M059J (cell line): ENCODE measurements at regions not wholly inside any gene's neighbourhood (a gene's known extent, or its start where the extent isn't known, plus 50 kb on each side); places are given as distances from the start of the nearest gene placed in this dataset.

ENCODE experiments used
- DNase-seq: peaks from one replicate; pipeline ENCODE4 v3.0.0-alpha.2; 2012; ENCODE audit warnings: low read depth

DNA sequence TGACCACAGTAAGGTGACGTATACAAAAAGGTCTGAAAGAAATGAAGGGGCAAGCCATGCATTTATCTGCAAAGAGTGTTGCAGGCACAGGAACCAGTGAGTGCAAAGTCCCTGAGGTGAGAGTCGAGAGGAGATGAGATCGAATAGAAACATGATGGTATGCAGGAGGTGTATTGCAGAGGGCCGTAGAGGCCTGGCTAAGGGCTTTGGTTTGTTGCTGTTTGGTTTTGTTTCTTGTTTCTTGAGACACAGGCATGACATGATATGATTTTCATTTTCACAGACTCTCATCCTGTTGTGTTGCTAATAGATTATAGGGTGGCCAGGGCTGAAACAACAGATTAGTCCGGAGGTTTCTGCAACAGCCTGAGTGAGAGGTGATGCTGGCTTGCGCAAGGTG, 80.4 kb downstream of the HSPH1 start:
- DNase-seq: no peak

DNA sequence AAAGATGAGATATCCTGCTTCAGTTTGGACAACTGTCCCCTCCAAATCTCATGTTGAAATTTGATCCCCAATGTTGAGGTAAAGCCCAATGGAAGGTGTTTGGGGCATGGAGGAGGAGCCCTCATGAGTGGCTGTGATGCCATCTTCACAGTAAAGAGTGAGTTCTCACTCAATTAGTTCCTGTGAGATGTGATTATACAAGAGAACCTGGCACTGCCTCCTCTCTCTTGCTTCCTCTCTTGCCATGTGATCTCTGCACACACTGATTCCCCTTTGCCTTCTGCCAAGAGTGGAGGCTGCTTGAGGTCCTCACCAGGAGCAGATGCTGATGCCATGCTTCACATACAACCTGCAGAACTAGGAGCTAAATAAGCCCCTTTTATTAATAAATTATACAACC, 86.9 kb downstream of the HSPH1 start:
- no peak for DNase-seq

DNA sequence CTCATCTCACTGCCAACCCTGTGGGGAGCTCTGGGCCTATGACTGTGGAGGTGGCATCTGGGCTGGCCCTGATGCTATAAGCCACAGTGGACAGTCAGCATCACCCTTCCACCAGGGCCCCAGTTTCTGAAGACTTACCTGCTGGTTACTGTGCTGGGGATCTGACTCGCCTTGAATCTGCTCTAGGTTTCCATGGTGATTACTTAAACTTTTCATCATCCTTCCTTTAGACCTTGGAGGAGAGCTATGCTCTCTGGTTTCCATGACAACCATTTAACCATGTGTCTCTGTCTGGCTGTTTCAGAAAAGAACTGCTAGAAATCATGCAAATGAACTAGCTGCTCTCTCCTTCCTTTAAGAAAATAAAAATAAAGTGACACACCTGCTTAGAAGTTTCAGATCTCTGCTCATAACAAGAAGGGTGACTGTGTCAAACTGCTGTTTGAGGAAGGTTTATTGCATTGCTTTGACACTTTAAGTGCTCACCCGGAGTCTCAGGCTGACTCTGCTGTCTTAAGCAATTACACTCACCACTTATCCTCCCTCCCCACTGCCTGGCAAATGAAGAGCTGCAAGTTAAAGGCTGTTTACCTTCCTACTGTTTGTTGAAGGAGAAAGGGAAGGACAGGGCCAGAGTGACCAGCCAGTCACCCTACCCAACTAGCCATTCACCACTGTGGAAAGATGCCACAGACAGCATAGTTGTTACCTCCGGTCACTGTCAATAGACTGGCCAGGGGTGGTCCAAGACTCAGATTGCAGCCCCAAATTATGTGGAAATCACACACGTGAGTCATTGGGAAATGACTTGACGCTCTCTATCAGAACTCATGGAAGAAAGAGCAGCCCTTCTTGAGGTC, 87.6 kb downstream of the HSPH1 start:
- peak; percentile 67 for DNase-seq

DNA sequence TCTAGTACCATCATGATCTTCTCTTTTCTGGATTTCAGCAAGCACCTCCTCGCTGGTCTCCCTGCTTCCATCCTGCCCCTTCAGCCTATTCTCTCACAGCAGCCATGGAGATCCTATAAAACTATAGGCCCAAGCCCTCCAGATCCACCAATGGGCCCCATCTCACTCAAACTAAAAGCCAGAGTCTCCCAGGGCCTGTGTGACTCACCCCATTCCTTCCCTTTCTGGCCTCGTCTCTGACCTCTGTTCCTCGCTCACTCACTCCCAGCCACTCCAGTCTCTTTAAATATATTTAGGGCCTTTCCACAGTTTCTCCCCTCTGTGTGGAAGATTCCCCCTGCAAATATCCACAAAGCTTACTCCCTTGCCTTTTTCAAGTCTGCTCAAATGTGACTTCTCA, 89.7 kb downstream of the HSPH1 start:
- peak; percentile 56 for DNase-seq

DNA sequence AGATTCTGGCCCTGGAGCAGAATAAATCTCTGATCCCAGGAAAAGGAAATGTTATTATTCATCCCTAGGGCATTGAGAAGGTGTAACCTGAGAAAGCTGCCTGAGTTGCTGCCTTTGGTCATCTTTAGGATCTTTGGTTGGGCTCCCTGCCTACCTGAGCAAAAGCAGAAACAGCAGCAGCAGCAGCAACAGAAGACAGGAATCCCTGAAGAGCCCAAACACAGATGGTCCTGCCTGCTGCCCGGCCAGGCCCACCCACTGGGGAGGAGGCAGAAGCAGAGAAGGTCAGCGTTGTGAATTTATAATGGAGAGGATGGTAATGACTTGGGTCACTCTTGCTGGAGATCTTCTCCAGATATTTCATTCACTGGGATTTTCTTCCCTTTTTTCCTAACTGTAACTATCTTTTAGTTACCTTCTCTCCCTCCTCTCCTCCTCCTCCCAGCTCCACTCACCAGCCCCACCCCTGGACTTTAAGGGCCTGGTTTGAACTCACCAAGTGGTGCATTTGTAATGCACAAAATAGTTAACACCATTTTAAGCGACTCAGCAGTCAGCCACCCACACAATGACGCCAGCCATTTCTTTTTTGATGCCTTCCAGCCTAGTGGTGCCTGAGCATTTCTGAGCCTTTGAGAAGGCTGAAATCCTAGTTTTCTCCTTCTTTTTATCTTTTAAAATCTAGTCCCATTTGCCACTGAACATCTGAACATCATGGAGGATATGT, 91.7 kb downstream of the HSPH1 start:
- DNase-seq: peak; percentile 11

GRCh38 chr13:31068119-31068423, 93.6 kb downstream of the HSPH1 start:
- no peak for DNase-seq

- peak; percentile 85 for DNase-seq
These were observed 94.1 kb downstream of the HSPH1 start for GRCh38 chr13:31067416-31068118.

DNA sequence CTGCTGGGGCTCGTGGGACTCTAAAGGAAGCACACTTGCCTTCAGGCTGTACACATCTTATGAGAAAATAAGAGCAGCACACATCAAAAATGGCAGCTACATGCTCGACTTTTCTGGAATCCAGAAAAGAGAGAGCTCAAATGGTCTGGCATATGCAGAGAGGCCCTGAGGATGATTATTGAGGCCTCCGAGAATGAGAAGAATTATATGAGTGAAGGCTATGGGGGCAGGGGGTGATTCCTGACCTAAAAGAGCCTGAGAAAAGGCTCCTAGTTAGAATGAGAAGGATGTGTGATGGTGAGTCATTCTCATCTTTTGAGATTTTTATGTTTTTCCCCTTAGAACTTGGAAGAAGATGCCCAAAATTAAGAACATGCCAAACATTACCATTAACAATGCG, 97.1 kb downstream of the HSPH1 start:
- DNase-seq: no peak

GRCh38 chr13:31063772-31064171, 97.9 kb downstream of the HSPH1 start:
- no peak for DNase-seq

- no peak for DNase-seq
These were observed 101.0 kb downstream of the HSPH1 start for GRCh38 chr13:31060655-31061054.

DNA sequence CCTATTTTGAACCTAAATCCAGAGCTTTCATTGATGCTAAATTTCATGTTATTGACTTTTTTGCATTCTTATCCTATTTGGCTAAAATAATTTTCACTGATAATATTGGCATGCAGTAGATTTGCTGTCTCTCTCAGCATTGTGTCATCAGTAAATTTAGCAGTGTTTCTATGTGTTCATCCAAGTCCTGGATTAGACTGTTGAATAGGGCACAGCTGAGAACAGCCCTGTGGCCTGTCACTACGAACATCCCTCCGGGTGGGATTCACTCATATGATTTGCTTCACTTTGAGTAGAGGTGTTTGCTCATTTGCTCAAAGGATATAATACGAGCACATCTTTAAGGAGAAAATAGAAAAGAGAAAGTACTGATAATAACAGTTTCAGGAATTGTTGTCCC, 101.5 kb downstream of the HSPH1 start:
- DNase-seq: no peak

DNA sequence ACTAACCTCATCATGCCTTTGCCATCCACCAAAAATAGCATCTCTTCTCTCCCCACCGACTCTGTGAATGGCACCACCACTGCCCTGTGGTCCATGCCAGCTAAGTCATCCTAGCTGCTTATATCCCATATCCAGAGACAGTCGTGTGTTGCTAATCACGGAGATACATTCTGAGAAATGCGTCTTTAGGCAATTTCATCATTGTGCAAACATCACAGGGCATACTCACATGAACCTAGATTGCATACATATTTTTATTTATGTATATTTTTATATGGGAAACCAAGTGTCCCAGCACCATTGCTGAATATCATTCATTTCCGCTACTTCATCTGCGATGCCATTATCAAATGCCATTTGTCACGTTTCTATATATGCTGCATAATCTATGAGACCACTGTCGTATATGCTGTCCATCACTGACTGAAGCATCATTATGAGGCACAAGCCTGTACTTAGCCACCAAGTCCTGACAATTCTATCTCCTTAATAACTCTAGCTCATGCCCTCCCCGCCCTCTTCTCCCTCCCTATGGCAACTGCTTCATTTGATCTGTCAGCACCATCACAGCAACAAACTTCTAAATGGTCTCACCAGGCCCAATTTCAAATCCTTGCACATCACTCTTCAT, 104.2 kb downstream of the HSPH1 start:
- no peak for DNase-seq

- DNase-seq: no peak
These were observed 104.9 kb downstream of the HSPH1 start for GRCh38 chr13:31056644-31057271.

DNA sequence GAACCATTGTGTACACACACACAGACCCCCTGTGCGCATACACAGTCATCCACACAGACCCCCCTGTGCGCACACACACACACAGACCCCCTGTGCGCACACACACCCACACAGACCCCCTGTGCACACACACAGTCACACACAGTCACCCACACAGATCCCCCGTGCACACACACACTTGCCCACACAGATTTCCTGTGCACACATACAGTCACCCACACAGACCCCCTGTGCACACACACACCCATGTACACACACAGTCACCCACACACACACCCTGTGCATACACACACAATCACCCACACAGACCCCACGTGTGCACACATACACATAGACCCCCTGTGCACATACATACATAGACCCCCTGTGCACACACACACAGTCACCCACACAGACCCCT, 106.1 kb downstream of the HSPH1 start:
- DNase-seq: no peak

DNA sequence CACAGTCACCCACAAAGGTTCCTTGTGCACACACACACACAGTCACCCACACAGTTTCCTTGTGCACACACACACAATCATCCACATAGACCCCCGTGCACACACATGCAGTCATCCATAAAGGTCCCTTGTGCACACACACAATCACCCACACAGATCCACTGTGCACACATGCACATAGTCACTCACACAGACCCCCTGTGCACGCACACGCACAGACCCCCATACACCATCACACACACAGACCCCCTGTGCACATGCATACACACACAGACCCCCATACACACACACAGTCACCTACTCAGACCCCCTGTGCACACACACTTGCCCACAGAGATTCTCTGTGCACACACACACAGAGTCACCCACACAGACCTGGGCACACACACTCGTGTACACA, 107.1 kb downstream of the HSPH1 start:
- DNase-seq: no peak

DNA sequence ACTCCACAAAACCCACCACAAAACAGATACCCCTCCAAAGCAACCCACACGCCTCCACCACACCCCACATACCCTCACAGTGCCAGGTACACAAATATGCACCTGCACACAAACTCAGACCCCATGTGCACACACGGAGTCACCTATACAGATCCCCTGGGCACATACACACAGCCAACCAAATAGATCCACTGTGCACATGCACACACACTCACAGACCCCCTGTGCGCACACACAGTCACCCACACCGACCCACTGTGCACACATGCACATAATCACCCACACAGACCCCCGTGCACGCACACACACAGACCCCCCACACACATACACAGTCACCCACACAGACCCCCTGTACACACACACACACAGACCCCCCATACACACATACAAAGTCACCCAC, 107.8 kb downstream of the HSPH1 start:
- DNase-seq: no peak

GRCh38 chr13:31053091-31053490, 108.6 kb downstream of the HSPH1 start:
- DNase-seq: peak; percentile 96

DNA sequence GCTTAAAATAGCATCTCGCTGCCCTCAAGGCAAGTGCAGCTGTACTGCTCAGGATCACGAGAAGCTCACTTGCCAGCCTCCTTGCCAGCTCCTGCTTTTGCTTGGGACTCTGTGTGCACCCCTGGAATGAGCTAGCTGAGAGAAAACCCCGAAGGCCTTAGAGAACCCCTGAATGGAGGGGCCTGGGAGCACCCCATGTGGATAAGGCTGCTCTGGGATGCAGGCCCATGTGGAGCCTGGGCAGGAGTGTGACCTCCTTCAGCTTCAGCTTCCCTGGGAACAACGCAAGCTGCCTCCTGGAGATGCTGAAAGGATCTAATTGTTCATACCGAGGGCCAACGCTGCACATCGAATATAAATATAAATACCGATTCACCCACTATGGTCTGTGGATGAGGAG, 109.2 kb downstream of the HSPH1 start:
- no peak for DNase-seq

DNA sequence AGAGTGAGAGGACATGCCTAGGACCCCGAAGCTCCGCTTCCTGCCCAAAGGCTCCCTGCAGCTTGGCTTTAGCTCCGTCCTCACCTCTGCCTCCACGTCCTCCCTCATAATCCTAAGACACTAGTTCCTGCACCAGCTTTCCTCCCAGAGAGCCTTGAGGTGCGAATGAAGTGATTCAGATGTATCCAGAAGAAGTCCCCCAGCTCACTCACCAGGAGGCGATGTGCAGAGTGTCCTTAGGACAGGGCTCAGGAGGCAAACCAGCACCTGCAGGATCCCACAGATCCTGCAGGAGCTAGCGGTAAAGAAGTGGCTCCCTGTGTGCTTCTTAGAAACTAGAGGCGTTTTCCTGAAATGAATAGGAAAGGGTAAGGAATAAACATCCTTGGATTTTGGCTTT, 109.7 kb downstream of the HSPH1 start:
- DNase-seq: peak; percentile 26

GRCh38 chr13:31050486-31051400, 111.0 kb downstream of the HSPH1 start:
- DNase-seq: peak; percentile 9

GRCh38 chr13:31049833-31050232, 111.9 kb downstream of the HSPH1 start:
- DNase-seq: no peak
